ENCODE measurements at regions not wholly inside any gene's neighbourhood (a gene's known extent, or its start where the extent isn't known, plus 50 kb on each side); places are given as distances from the start of the nearest gene placed in this dataset.

DNA sequence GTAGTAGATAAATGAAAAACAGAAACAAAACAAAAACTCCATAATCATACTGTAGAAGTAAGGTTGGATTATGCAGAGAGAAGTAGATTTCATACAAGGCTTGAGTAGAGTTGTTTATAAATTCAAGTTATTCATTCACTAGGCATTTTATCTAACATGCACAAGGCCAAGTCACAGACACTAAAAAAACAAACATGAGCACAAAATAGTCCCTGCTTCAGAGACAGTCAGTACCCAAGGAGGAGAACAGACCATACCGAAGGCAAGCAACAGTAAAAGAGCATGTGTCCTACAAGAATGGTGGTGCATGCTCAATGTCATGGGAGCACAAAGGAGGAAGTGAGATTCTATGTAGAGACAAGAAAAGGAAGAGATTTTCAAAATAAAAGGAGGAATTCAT lies 796.5 kb upstream of the LRRC4C start:
- no peaks in the 10 kb centered on the region for H3K4me1 ChIP-seq
- no peak overlapping the region for H3K4me3 ChIP-seq
- no peak for DNase-seq
- no peak overlapping the region for H3K27ac ChIP-seq
- TF ChIP-seq, protein P1, sequence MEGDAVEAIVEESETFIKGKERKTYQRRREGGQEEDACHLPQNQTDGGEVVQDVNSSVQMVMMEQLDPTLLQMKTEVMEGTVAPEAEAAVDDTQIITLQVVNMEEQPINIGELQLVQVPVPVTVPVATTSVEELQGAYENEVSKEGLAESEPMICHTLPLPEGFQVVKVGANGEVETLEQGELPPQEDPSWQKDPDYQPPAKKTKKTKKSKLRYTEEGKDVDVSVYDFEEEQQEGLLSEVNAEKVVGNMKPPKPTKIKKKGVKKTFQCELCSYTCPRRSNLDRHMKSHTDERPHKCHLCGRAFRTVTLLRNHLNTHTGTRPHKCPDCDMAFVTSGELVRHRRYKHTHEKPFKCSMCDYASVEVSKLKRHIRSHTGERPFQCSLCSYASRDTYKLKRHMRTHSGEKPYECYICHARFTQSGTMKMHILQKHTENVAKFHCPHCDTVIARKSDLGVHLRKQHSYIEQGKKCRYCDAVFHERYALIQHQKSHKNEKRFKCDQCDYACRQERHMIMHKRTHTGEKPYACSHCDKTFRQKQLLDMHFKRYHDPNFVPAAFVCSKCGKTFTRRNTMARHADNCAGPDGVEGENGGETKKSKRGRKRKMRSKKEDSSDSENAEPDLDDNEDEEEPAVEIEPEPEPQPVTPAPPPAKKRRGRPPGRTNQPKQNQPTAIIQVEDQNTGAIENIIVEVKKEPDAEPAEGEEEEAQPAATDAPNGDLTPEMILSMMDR (IDR thresholded peaks at IDR 0.05): no peak
- no peak for TF ChIP-seq POLR2A (IDR thresholded peaks at IDR 0.05)
- H3K9me3 ChIP-seq: no peaks in the 10 kb centered on the region
- no peaks in the 10 kb centered on the region for H3K36me3 ChIP-seq
- H3K27me3 ChIP-seq: no peaks in the 10 kb centered on the region

DNA sequence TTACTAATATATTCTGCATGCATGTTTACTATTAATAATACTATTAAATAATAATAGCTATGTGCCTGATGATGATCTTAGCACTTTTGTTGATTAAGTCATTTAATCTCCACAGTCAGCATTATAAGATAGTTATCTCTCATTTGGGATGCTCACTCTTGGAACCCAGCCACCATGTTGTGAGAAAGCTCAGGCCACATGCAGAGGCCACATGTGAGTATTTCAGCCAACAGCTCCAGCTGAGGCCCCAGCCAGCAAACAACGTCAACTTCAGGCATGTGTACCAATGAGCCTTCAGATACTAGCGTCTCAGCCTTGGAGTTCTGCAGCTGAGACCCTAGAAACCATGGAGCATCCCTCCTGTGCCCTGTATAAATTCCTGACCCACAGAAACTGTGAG lies 798.1 kb upstream of the LRRC4C start:
- no peaks in the 10 kb centered on the region for H3K27me3 ChIP-seq
- no peaks in the 10 kb centered on the region for H3K4me1 ChIP-seq
- H3K36me3 ChIP-seq: no peaks in the 10 kb centered on the region
- H3K9me3 ChIP-seq: no peaks in the 10 kb centered on the region
- H3K27ac ChIP-seq: no peak overlapping the region
- no peak for TF ChIP-seq POLR2A (IDR thresholded peaks at IDR 0.05)
- DNase-seq: no peak
- no peak overlapping the region for H3K4me3 ChIP-seq

DNA sequence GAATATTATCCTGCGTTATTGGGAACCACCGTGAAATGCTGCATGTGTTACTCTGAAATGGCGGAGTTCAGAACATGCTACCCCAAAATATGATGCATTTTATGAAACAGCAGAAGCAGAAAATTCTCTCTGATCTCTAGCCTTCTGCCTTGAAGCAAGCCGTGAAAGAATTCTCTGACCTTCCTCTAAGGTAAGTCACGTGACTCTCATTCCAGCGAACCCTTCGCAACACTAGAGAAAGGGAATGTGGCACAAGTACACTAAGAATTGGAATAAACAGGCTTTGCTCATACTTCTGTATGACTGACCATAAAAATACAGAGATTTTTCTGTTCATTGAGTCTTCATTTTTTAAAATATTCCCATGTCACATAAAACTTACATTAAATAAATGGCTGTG lies 805.6 kb upstream of the LRRC4C start:
- Histone ChIP-seq H3K9me3 (no peaks in the 10 kb centered on the region), H3K27me3 (no peaks in the 10 kb centered on the region), H3K27ac (no peak overlapping the region), H3K4me1 (no peaks in the 10 kb centered on the region), H3K36me3 (no peaks in the 10 kb centered on the region), H3K4me3 (no peak overlapping the region)
- no peak for TF ChIP-seq POLR2A (IDR thresholded peaks at IDR 0.05)
- TF ChIP-seq, protein P1 (IDR thresholded peaks at IDR 0.05): no peak
- DNase-seq: no peak

DNA sequence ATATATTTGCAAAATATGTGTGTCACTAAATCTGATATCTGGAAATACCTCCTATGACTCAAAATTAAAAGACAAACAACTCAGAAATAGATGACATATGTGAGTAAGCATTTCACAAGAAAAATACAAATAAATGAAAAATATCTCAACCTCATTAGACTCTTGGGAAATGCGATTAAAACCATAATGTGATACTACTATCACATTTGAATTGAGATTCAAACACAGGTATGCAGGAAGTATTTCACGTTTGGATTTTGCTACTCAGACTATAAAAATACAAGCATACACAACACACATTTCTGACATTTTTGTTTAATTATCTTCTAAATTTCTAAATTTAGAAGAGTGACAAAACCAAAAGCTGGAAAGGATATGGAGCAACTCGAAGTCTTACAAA lies 811.9 kb upstream of the LRRC4C start:
- TF ChIP-seq, protein P1 (IDR thresholded peaks at IDR 0.05): no peak
- no peak for TF ChIP-seq POLR2A (IDR thresholded peaks at IDR 0.05)
- Histone ChIP-seq H3K27ac (no peak overlapping the region), H3K4me3 (no peak overlapping the region), H3K4me1 (no peaks in the 10 kb centered on the region), H3K9me3 (no peaks in the 10 kb centered on the region), H3K27me3 (no peaks in the 10 kb centered on the region), H3K36me3 (no peaks in the 10 kb centered on the region)
- no peak for DNase-seq

DNA sequence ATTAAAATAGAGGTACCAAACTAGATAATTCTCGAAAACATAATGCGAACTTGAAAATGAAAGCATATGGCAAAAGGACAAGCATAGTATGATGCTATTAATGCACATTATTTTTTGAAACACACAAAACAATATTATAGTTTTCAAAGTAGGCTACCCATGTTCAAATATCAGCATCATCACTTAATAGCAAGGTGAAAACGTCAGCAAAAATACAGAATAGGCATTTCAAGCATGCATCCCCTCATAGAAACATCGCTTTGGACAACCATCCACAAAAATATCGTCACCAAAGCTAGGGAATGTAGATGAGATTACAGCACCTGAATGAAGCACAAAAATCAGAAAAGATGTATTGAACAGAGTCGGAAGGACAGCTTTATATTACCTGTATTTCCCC lies 814.5 kb upstream of the LRRC4C start:
- H3K9me3 ChIP-seq: no peaks in the 10 kb centered on the region
- H3K4me1 ChIP-seq: no peaks in the 10 kb centered on the region
- H3K27ac ChIP-seq: no peak overlapping the region
- H3K36me3 ChIP-seq: no peaks in the 10 kb centered on the region
- DNase-seq: no peak
- TF ChIP-seq POLR2A (IDR thresholded peaks at IDR 0.05): no peak
- TF ChIP-seq, protein P1 (IDR thresholded peaks at IDR 0.05): no peak
- H3K27me3 ChIP-seq: no peaks in the 10 kb centered on the region
- H3K4me3 ChIP-seq: no peak overlapping the region

DNA sequence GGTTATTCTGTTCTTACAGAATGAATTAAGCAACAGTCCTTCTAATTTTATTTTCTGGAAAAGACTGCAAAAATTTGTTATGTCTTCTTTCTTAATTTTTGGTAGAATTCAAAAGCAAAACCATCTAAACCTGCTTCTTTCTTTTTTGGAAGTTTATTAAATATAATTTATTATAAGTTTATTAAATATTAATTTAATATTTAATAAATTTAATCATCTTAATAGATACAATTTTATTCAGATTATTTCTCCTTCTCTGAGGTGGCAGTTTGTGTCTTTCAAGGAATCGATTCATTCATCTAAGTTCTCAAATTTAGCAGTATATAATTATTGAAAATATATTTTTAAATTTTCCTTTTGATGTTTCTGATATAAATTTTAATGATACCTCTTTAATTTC lies 837.5 kb upstream of the LRRC4C start:
- TF ChIP-seq, protein P1 (IDR thresholded peaks at IDR 0.05): no peak
- TF ChIP-seq POLR2A (IDR thresholded peaks at IDR 0.05): no peak

More for the DNA sequence above, 837.5 kb upstream of the LRRC4C start:
- H3K27me3 ChIP-seq: no peaks in the 10 kb centered on the region
- no peaks in the 10 kb centered on the region for H3K9me3 ChIP-seq
- no peak for DNase-seq
- H3K27ac ChIP-seq: no peak overlapping the region
- no peaks in the 10 kb centered on the region for H3K36me3 ChIP-seq
- H3K4me1 ChIP-seq: no peaks in the 10 kb centered on the region
- no peak overlapping the region for H3K4me3 ChIP-seq

Data from Peyer's patch (tissue), 4 donors.